Spinal cord (tissue), 9 donors: ENCODE measurements at regions not wholly inside any gene's neighbourhood (a gene's known extent, or its start where the extent isn't known, plus 50 kb on each side); places are given as distances from the start of the nearest gene placed in this dataset.

Source experiments
- DNase-seq, 6 donors: peaks; one replicate each; pipeline versions ENCODE4 v3.0.0 to v3.0.0-alpha.2; 2013 to 2015; ENCODE audit warnings: low spot score in 6 of 6, low read depth in 4 of 6
- H3K27ac ChIP-seq: one replicate; pipeline ENCODE4 v1.5.1; 2013; ENCODE audit warnings: low read depth, low read length, control low read depth
- H3K27me3 ChIP-seq: one replicate; pipeline ENCODE4 v1.6.1; 2013; ENCODE audit warnings: low read length; ENCODE audit not compliant: control insufficient read depth, insufficient read depth
- H3K36me3 ChIP-seq: one replicate; pipeline ENCODE4 v1.6.1; 2013; ENCODE audit warnings: low read length; ENCODE audit not compliant: control insufficient read depth, insufficient read depth
- H3K4me1 ChIP-seq: one replicate; pipeline ENCODE4 v1.6.1; 2013; ENCODE audit warnings: low read length; ENCODE audit not compliant: control insufficient read depth, insufficient read depth
- H3K4me3 ChIP-seq: one replicate; pipeline ENCODE4 v1.5.1; 2013; ENCODE audit warnings: low read depth, low read length, control low read depth
- H3K9me3 ChIP-seq: one replicate; pipeline ENCODE4 v1.6.1; 2013; ENCODE audit warnings: low read length; ENCODE audit not compliant: control insufficient read depth, insufficient read depth
- WGBS: methylation state at CpG from one replicate; pipeline ENCODE4 v1.1.5; 2013; ENCODE audit warnings: missing lambda C conversion rate; ENCODE audit not compliant: insufficient coverage; 5-methylcytosine and 5-hydroxymethylcytosine counted together
- donor health status: healthy.

GRCh38 chr4:188611143-188611542 is 471.9 kb downstream of the TRIML1 start:
- Histone ChIP-seq H3K4me1 (no peaks in the 10 kb centered on the region), H3K36me3 (no peaks in the 10 kb centered on the region), H3K9me3 (no peaks in the 10 kb centered on the region), H3K27me3 (no peaks in the 10 kb centered on the region), H3K27ac (no peak overlapping the region), H3K4me3 (no peak overlapping the region)
- WGBS, result 84% methylated on average over 2 of the region's 3 CpGs
- no peak for DNase-seq

- no peaks in the 10 kb centered on the region for H3K9me3 ChIP-seq
- peak in 1 of 6 donors; percentile 45 for DNase-seq
- H3K4me1 ChIP-seq, result no peaks in the 10 kb centered on the region
- H3K27me3 ChIP-seq, result no peaks in the 10 kb centered on the region
- H3K4me3 ChIP-seq, result no peak overlapping the region
- no peaks in the 10 kb centered on the region for H3K36me3 ChIP-seq
- no peak overlapping the region for H3K27ac ChIP-seq
- no CpG with 5 or more reads among the region's 2 CpGs for WGBS
These were observed 473.4 kb downstream of the TRIML1 start for GRCh38 chr4:188612659-188613058.

GRCh38 chr4:188613976-188614375 is 474.7 kb downstream of the TRIML1 start:
- no CpG with 5 or more reads among the region's 1 CpG for WGBS
- DNase-seq, result no peak
- Histone ChIP-seq H3K27me3 (no peaks in the 10 kb centered on the region), H3K4me3 (no peak overlapping the region), H3K4me1 (no peaks in the 10 kb centered on the region), H3K27ac (no peak overlapping the region), H3K36me3 (no peaks in the 10 kb centered on the region), H3K9me3 (no peaks in the 10 kb centered on the region)

GRCh38 chr4:188619456-188620149 is 480.4 kb downstream of the TRIML1 start:
- WGBS, result 59% methylated on average over 16 of the region's 18 CpGs
- DNase-seq, result no peak
- Histone ChIP-seq H3K4me3 (no peak overlapping the region), H3K9me3 (no peaks in the 10 kb centered on the region), H3K36me3 (no peaks in the 10 kb centered on the region), H3K27me3 (no peaks in the 10 kb centered on the region), H3K27ac (no peak overlapping the region), H3K4me1 (no peaks in the 10 kb centered on the region)

GRCh38 chr4:188620608-188621007 is 481.4 kb downstream of the TRIML1 start:
- H3K27ac ChIP-seq, result no peak overlapping the region
- no peaks in the 10 kb centered on the region for H3K9me3 ChIP-seq
- no peak for DNase-seq
- no peaks in the 10 kb centered on the region for H3K36me3 ChIP-seq
- no peaks in the 10 kb centered on the region for H3K27me3 ChIP-seq
- no CpG with 5 or more reads among the region's 2 CpGs for WGBS
- no peak overlapping the region for H3K4me3 ChIP-seq
- no peaks in the 10 kb centered on the region for H3K4me1 ChIP-seq

GRCh38 chr4:188623314-188623854 is 484.1 kb downstream of the TRIML1 start:
- Histone ChIP-seq H3K9me3 (no peaks in the 10 kb centered on the region), H3K27ac (no peak overlapping the region), H3K27me3 (no peaks in the 10 kb centered on the region), H3K4me1 (no peaks in the 10 kb centered on the region), H3K4me3 (no peak overlapping the region), H3K36me3 (no peaks in the 10 kb centered on the region)
- whole genome bisulfite sequencing, result no CpG with 5 or more reads among the region's 4 CpGs
- no peak for DNase-seq

- Histone ChIP-seq H3K27me3 (no peaks in the 10 kb centered on the region), H3K4me3 (no peak overlapping the region), H3K9me3 (no peaks in the 10 kb centered on the region), H3K27ac (no peak overlapping the region), H3K36me3 (no peaks in the 10 kb centered on the region), H3K4me1 (no peaks in the 10 kb centered on the region)
- 40% methylated on average over 1 of the region's 4 CpGs for WGBS
- no peak for DNase-seq
These were observed 485.1 kb downstream of the TRIML1 start for GRCh38 chr4:188624370-188624769.

GRCh38 chr4:188627892-188628291 is 488.7 kb downstream of the TRIML1 start:
- H3K36me3 ChIP-seq, result no peaks in the 10 kb centered on the region
- H3K27me3 ChIP-seq, result no peaks in the 10 kb centered on the region
- H3K4me1 ChIP-seq, result no peaks in the 10 kb centered on the region
- no peak overlapping the region for H3K27ac ChIP-seq
- peaks cover 3% of the 10 kb centered on the region for H3K9me3 ChIP-seq
- no CpG with 5 or more reads among the region's 1 CpG for WGBS
- peak in 2 of 6 donors; percentile 11 to 51 for DNase-seq
- no peak overlapping the region for H3K4me3 ChIP-seq

GRCh38 chr4:188639479-188640100 is 500.3 kb downstream of the TRIML1 start:
- no peak for DNase-seq
- Histone ChIP-seq H3K36me3 (no peaks in the 10 kb centered on the region), H3K4me3 (no peak overlapping the region), H3K9me3 (no peaks in the 10 kb centered on the region), H3K4me1 (no peaks in the 10 kb centered on the region), H3K27me3 (no peaks in the 10 kb centered on the region), H3K27ac (no peak overlapping the region)
- no CpG with 5 or more reads among the region's 4 CpGs for WGBS

- no peak for DNase-seq
- H3K27ac ChIP-seq, result no peak overlapping the region
- H3K4me1 ChIP-seq, result no peaks in the 10 kb centered on the region
- no peak overlapping the region for H3K4me3 ChIP-seq
- H3K27me3 ChIP-seq, result no peaks in the 10 kb centered on the region
- WGBS, result no CpG with 5 or more reads among the region's 2 CpGs
- H3K36me3 ChIP-seq, result no peaks in the 10 kb centered on the region
- no peaks in the 10 kb centered on the region for H3K9me3 ChIP-seq
These were observed 508.7 kb downstream of the TRIML1 start for GRCh38 chr4:188647820-188648370.
